HepG2 (cell line): ENCODE measurements at regions not wholly inside any gene's neighbourhood (a gene's known extent, or its start where the extent isn't known, plus 50 kb on each side); places are given as distances from the start of the nearest gene placed in this dataset.

Experiments used
- CTCF ChIP-seq: sonication (generic); formaldehyde crosslinking; IDR thresholded peaks from 2 replicates; pipeline ENCODE4 v1.5.0; 2020; ENCODE audit warnings: mild to moderate bottlenecking, missing genetic modification reagents, moderate library complexity
- EZH2 ChIP-seq: conservative IDR thresholded peaks from 2 replicates; pipeline ENCODE4 v1.6.1; 2012; ENCODE audit warnings: mild to moderate bottlenecking, low read depth, low read length, moderate library complexity
- FIP1L1 ChIP-seq: fragments of 200-400 bp; formaldehyde crosslinking; IDR thresholded peaks from 2 replicates; pipeline ENCODE4 v1.6.1; 2018; ENCODE audit warnings: low read depth, mild to moderate bottlenecking, low read length, moderate library complexity, borderline replicate concordance; ENCODE audit not compliant: insufficient read depth
- GTF2F1 ChIP-seq: fragments of 150-350 bp; IDR thresholded peaks from 2 replicates; pipeline ENCODE4 v1.6.1; 2014; ENCODE audit warnings: low read length
- MEIS2 ChIP-seq: sonication (generic); formaldehyde crosslinking; IDR thresholded peaks from 2 replicates; pipeline ENCODE4 v1.9.0; 2021; ENCODE audit warnings: mild to moderate bottlenecking, missing genetic modification reagents
- POLR2AphosphoS5 ChIP-seq: IDR thresholded peaks from 2 replicates; pipeline ENCODE4 v1.6.1; 2012; ENCODE audit warnings: low read depth, low read length
- PRDM10 ChIP-seq: sonication (generic); formaldehyde crosslinking; IDR thresholded peaks from 2 replicates; pipeline ENCODE4 v1.4.0; 2020; ENCODE audit warnings: low read depth, missing genetic modification reagents
- SNAPC2 ChIP-seq: sonication (generic); formaldehyde crosslinking; IDR thresholded peaks from 2 replicates; pipeline ENCODE4 v1.8.1; 2022; ENCODE audit warnings: mild to moderate bottlenecking, missing genetic modification reagents
- ZFAT ChIP-seq: sonication (generic); formaldehyde crosslinking; conservative IDR thresholded peaks from 2 replicates; pipeline ENCODE4 v1.8.1; 2023; ENCODE audit warnings: missing genetic modification reagents, inconsistent platforms
- ZFY ChIP-seq: sonication (generic); formaldehyde crosslinking; IDR thresholded peaks from 2 replicates; pipeline ENCODE4 v1.4.0; 2020; ENCODE audit warnings: missing genetic modification reagents
- ZNF24 ChIP-seq: fragments of 450-650 bp; IDR thresholded peaks from 2 replicates; pipeline ENCODE4 v1.6.1; 2017; ENCODE audit warnings: antibody characterized with exemption, mild to moderate bottlenecking
- ZNF263 ChIP-seq: sonication (generic); formaldehyde crosslinking; IDR thresholded peaks from 2 replicates; pipeline ENCODE4 v1.4.0; 2020; ENCODE audit warnings: missing genetic modification reagents
- ZNF615 ChIP-seq: sonication (generic); formaldehyde crosslinking; IDR thresholded peaks from 2 replicates; pipeline ENCODE4 v1.5.0; 2020; ENCODE audit warnings: mild to moderate bottlenecking, missing genetic modification reagents, borderline replicate concordance
- ZNF772 ChIP-seq: sonication (generic); formaldehyde crosslinking; IDR thresholded peaks from 2 replicates; pipeline ENCODE4 v1.5.0; 2020; ENCODE audit warnings: mild to moderate bottlenecking, missing genetic modification reagents

- TF ChIP-seq SNAPC2: no peak
- TF ChIP-seq CTCF (CRISPR knock-in tag): no peak
- TF ChIP-seq FIP1L1: no peak
- TF ChIP-seq EZH2: no peak
- TF ChIP-seq ZFAT (CRISPR knock-in tag): no peak
- no peak for TF ChIP-seq ZFY (CRISPR knock-in tag)
- TF ChIP-seq ZNF263: no peak
- no peak for TF ChIP-seq POLR2AphosphoS5
- no peak for TF ChIP-seq MEIS2
- no peak for TF ChIP-seq ZNF772 (CRISPR knock-in tag)
- no peak for TF ChIP-seq ZNF24
- TF ChIP-seq ZNF615: no peak
- no peak for TF ChIP-seq PRDM10 (CRISPR knock-in tag)
- no peak for TF ChIP-seq GTF2F1
These were observed 89.6 kb upstream of the DMRTA1 start for GRCh38 chr9:22356985-22357384.
